H1 (cell line): ENCODE measurements at regions not wholly inside any gene's neighbourhood (a gene's known extent, or its start where the extent isn't known, plus 50 kb on each side); places are given as distances from the start of the nearest gene placed in this dataset.

ENCODE experiments used
- CTCF ChIA-PET: fragments of 300-600 bp; sonication (Branson Sonifier 250); formaldehyde crosslinking; loops from one replicate; lab custom pipeline; 2021; ENCODE audit not compliant: partially characterized antibody; lab: Charles Lee
- POLR2A ChIA-PET: fragments of 300-600 bp; sonication (Branson Sonifier 250); formaldehyde crosslinking; loops from one replicate; lab custom pipeline; 2021; ENCODE audit warnings: inconsistent platforms; ENCODE audit not compliant: partially characterized antibody; lab: Charles Lee
- DNase-seq, 2 experiments: peaks; one replicate each; pipeline versions ENCODE4 v3.0.0 to v3.0.0-alpha.2; 2010 to 2022; ENCODE audit warnings: low spot score in 2 of 2, low read depth in 1 of 2, mixed read lengths in 1 of 2
- FAIRE-seq: peaks from 2 replicates; lab custom pipeline; 2011; peaks lifted over from hg19 to GRCh38; lab: Jason Lieb, UNC
- H2AFZ ChIP-seq: 2 replicates; pipeline ENCODE4 v1.8.1; 2012; ENCODE audit warnings: low read length, inconsistent platforms
- H2AK5ac ChIP-seq: 2 replicates; pipeline ENCODE4 v1.6.1; 2013; ENCODE audit warnings: low read depth, low read length
- H2BK120ac ChIP-seq: replicated peaks from 2 replicates; pipeline ENCODE3; 2013; ENCODE audit warnings: low read depth, low read length, inconsistent platforms
- H2BK12ac ChIP-seq: 2 replicates; pipeline ENCODE4 v1.6.1; 2013; ENCODE audit warnings: low read depth, low read length
- H2BK15ac ChIP-seq: 2 replicates; pipeline ENCODE4 v1.6.1; 2013; ENCODE audit warnings: low read length
- H2BK20ac ChIP-seq: 2 replicates; pipeline ENCODE4 v1.6.1; 2013; ENCODE audit warnings: low read length
- H2BK5ac ChIP-seq: 2 replicates; pipeline ENCODE4 v1.6.1; 2013; ENCODE audit warnings: low read depth, low read length
- H3K14ac ChIP-seq: 2 replicates; pipeline ENCODE4 v1.6.1; 2013; ENCODE audit warnings: inconsistent platforms; ENCODE audit not compliant: insufficient read length
- H3K18ac ChIP-seq: 2 replicates; pipeline ENCODE4 v1.6.1; 2013; ENCODE audit warnings: low read length; ENCODE audit errors: extremely low read depth
- H3K23ac ChIP-seq: 2 replicates; pipeline ENCODE4 v1.6.1; 2013; ENCODE audit warnings: inconsistent platforms; ENCODE audit not compliant: insufficient read length
- H3K23me2 ChIP-seq: 2 replicates; pipeline ENCODE4 v1.6.1; 2013; ENCODE audit warnings: low read depth, low read length
- H3K27ac ChIP-seq: 2 replicates; pipeline ENCODE4 v1.6.1; 2011; ENCODE audit warnings: low read depth, low read length, inconsistent platforms
- H3K27me3 ChIP-seq, 4 experiments: replicated peaks in 1 of 4; 1 replicate in 1 of 4; 2 replicates in 3 of 4; pipeline versions ENCODE4 v1.6.1 to v1.8.1; 2011 to 2013; ENCODE audit warnings: low read length in 3 of 4, mild to moderate bottlenecking in 3 of 4, inconsistent platforms in 2 of 4, mixed read lengths in 2 of 4, moderate library complexity in 1 of 4; ENCODE audit not compliant: control insufficient read depth in 3 of 4, insufficient read depth in 3 of 4; ENCODE audit errors: extremely low read depth in 1 of 4
- H3K36me3 ChIP-seq, 4 experiments: 2 replicates each; pipeline versions ENCODE4 v1.6.1 to v1.8.1; 2011 to 2013; ENCODE audit warnings: mild to moderate bottlenecking in 4 of 4, low read length in 3 of 4, moderate library complexity in 2 of 4, control low read depth in 1 of 4, inconsistent platforms in 1 of 4; ENCODE audit not compliant: insufficient read depth in 4 of 4, control insufficient read depth in 2 of 4
- H3K4ac ChIP-seq: replicated peaks from 2 replicates; pipeline ENCODE3; 2013; ENCODE audit warnings: low read length, low read depth, mixed read lengths, inconsistent platforms; ENCODE audit not compliant: insufficient read length
- H3K4me1 ChIP-seq, 4 experiments: replicated peaks in 1 of 4; 1 replicate in 1 of 4; 2 replicates in 3 of 4; pipeline versions ENCODE4 v1.6.1 to v1.8.1; 2011 to 2013; ENCODE audit warnings: low read length in 3 of 4, inconsistent platforms in 2 of 4, mixed read lengths in 1 of 4; ENCODE audit not compliant: insufficient read depth in 4 of 4, control insufficient read depth in 3 of 4
- H3K4me2 ChIP-seq, 2 experiments: 2 replicates each; pipeline versions ENCODE4 v1.6.1 to v1.8.1; 2011 to 2013; ENCODE audit warnings: low read depth in 2 of 2, low read length in 2 of 2, control low read depth in 1 of 2, inconsistent platforms in 1 of 2, mild to moderate bottlenecking in 1 of 2; ENCODE audit not compliant: insufficient read depth in 1 of 2
- H3K4me3 ChIP-seq, 4 experiments: fragments of 200-600, 300-600 bp in 1 of 4; sonication (generic), shearing (Covaris generic), sonication (Bioruptor Twin) in 1 of 4; 2 replicates each; pipeline versions ENCODE4 v1.5.1 to v1.8.1; 2011 to 2016; ENCODE audit warnings: low read length in 4 of 4, low read depth in 3 of 4, control low read depth in 2 of 4, inconsistent platforms in 2 of 4, mild to moderate bottlenecking in 2 of 4, mixed read lengths in 1 of 4, moderate library complexity in 1 of 4; ENCODE audit not compliant: insufficient read depth in 2 of 4; ENCODE audit errors: extremely low read depth in 1 of 4
- H3K56ac ChIP-seq: replicated peaks from 2 replicates; pipeline ENCODE3; 2013; ENCODE audit warnings: low read depth, mild to moderate bottlenecking, mixed read lengths, low read length, inconsistent platforms; ENCODE audit not compliant: insufficient read length
- H3K79me1 ChIP-seq: 2 replicates; pipeline ENCODE4 v1.6.1; 2013; ENCODE audit warnings: low read depth, low read length, control low read depth
- H3K79me2 ChIP-seq, 2 experiments: 2 replicates each; pipeline versions ENCODE4 v1.6.1 to v1.8.1; 2012 to 2013; ENCODE audit warnings: low read length in 2 of 2, mild to moderate bottlenecking in 2 of 2, inconsistent platforms in 1 of 2; ENCODE audit not compliant: insufficient read depth in 2 of 2, control insufficient read depth in 1 of 2
- H3K9ac ChIP-seq, 4 experiments: replicated peaks in 1 of 4; 1 replicate in 1 of 4; 2 replicates in 3 of 4; pipeline versions ENCODE4 v1.6.1 to v1.8.1; 2011 to 2013; ENCODE audit warnings: low read depth in 3 of 4, low read length in 3 of 4, control low read depth in 2 of 4, mild to moderate bottlenecking in 2 of 4, moderate library complexity in 2 of 4, inconsistent platforms in 1 of 4; ENCODE audit errors: extremely low read depth in 1 of 4
- H3K9me3 ChIP-seq, 2 experiments: 2 replicates each; pipeline versions ENCODE4 v1.6.1 to v1.8.1; 2012 to 2013; ENCODE audit warnings: mild to moderate bottlenecking in 2 of 2, moderate library complexity in 2 of 2, control low read depth in 1 of 2, inconsistent platforms in 1 of 2, low read depth in 1 of 2, low read length in 1 of 2, mixed read lengths in 1 of 2; ENCODE audit not compliant: insufficient read depth in 2 of 2
- H4K20me1 ChIP-seq, 2 experiments: replicated peaks in 1 of 2; 2 replicates each; pipeline versions ENCODE3 to v1.8.1; 2011 to 2013; ENCODE audit warnings: inconsistent platforms in 2 of 2, low read length in 2 of 2, mild to moderate bottlenecking in 1 of 2; ENCODE audit not compliant: insufficient read depth in 2 of 2, control insufficient read depth in 1 of 2
- H4K5ac ChIP-seq: 2 replicates; pipeline ENCODE4 v1.6.1; 2013; ENCODE audit warnings: low read length, low read depth, mixed read lengths, inconsistent platforms; ENCODE audit not compliant: insufficient read length
- H4K8ac ChIP-seq: 2 replicates; pipeline ENCODE4 v1.8.0; 2013; ENCODE audit warnings: mild to moderate bottlenecking, moderate library complexity, low read length, inconsistent platforms; ENCODE audit not compliant: insufficient read depth; ENCODE audit errors: extremely low read depth
- H4K91ac ChIP-seq: replicated peaks from 2 replicates; pipeline ENCODE3; 2013; ENCODE audit warnings: low read length, mixed read lengths, inconsistent platforms; ENCODE audit not compliant: insufficient read length
- ATF3 ChIP-seq: IDR thresholded peaks from 2 replicates; pipeline ENCODE4 v1.6.1; 2011; ENCODE audit warnings: low read depth, mild to moderate bottlenecking, low read length; ENCODE audit not compliant: insufficient read depth
- CBX5 ChIP-seq: fragments of 300-800, 300-1000 bp; sonication (generic); IDR thresholded peaks from 2 replicates; pipeline ENCODE4 v1.7.1; 2016; ENCODE audit warnings: antibody characterized with exemption, low read length, low read depth
- CHD2 ChIP-seq: IDR thresholded peaks from 2 replicates; pipeline ENCODE4 v1.6.1; 2012; ENCODE audit warnings: low read length, improper control_type of control experiment
- CTBP2 ChIP-seq: IDR thresholded peaks from 2 replicates; pipeline ENCODE4 v1.7.0; 2011; ENCODE audit warnings: borderline replicate concordance, mild to moderate bottlenecking, moderate library complexity, mixed read lengths, low read length; ENCODE audit not compliant: insufficient read depth, insufficient read length
- HDAC2 ChIP-seq, 2 experiments: fragments of 300-600 bp in 1 of 2; sonication (generic) in 1 of 2; IDR thresholded peaks; 2 replicates each; pipeline ENCODE4 v1.6.1; 2011 to 2012; ENCODE audit warnings: low read depth in 2 of 2, low read length in 2 of 2, mild to moderate bottlenecking in 2 of 2, moderate library complexity in 2 of 2, borderline replicate concordance in 1 of 2, inconsistent platforms in 1 of 2
- KDM1A ChIP-seq: fragments of 200-600, 300-600 bp; sonication (generic); IDR thresholded peaks from 2 replicates; pipeline ENCODE4 v1.7.1; 2016; ENCODE audit warnings: mild to moderate bottlenecking, low read length, borderline replicate concordance
- MAX ChIP-seq: IDR thresholded peaks from 2 replicates; pipeline ENCODE4 v1.6.1; 2012; ENCODE audit warnings: inconsistent platforms
- SIRT6 ChIP-seq: IDR thresholded peaks from one replicate; pipeline ENCODE4 v1.7.1; 2012; ENCODE audit warnings: low read length, inconsistent platforms
- SIX5 ChIP-seq: IDR thresholded peaks from 2 replicates; pipeline ENCODE4 v1.6.1; 2011; ENCODE audit warnings: mild to moderate bottlenecking, low read depth, low read length
- TAF1 ChIP-seq: IDR thresholded peaks from 2 replicates; pipeline ENCODE4 v1.6.1; 2011; ENCODE audit warnings: mild to moderate bottlenecking, low read depth, low read length
- YY1 ChIP-seq: IDR thresholded peaks from 2 replicates; pipeline ENCODE4 v1.6.1; 2011; ENCODE audit warnings: low read depth, mild to moderate bottlenecking, low read length
- WGBS, 2 experiments: shearing (Covaris generic) in 1 of 2; methylation state at CpG; one replicate each; pipeline versions ENCODE4 v1.1.6 to v1.1.7; 2013 to 2015; ENCODE audit warnings: low lambda C conversion rate in 2 of 2, mixed read lengths in 2 of 2, inconsistent platforms in 1 of 2, low coverage in 1 of 2, missing lambda C conversion rate in 1 of 2; ENCODE audit not compliant: insufficient replicate concordance in 2 of 2, insufficient coverage in 1 of 2, insufficient read length in 1 of 2; ENCODE audit errors: extremely low coverage in 1 of 2, missing lambda C conversion rate in 1 of 2; 5-methylcytosine and 5-hydroxymethylcytosine counted together

- Histone ChIP-seq H3K4me3 (no peak overlapping the region), H3K18ac (no peak overlapping the region), H2AFZ (no peak overlapping the region), H3K4me1 (peaks cover 0 to 3% (median under 1%) of the 10 kb centered on the region in 4 experiments; a peak in 3 of 7 replicates), H3K36me3 (no peaks in the 10 kb centered on the region), H4K8ac (no peak overlapping the region), H2BK5ac (no peak overlapping the region), H2BK12ac (no peak overlapping the region), H3K9me3 (no peaks in the 10 kb centered on the region), H2AK5ac (no peak overlapping the region), H3K4me2 (no peak overlapping the region), H2BK20ac (no peak overlapping the region), H3K27me3 (no peaks in the 10 kb centered on the region), H4K20me1 (no peaks in the 10 kb centered on the region), H3K79me2 (no peaks in the 10 kb centered on the region), H3K23me2 (no peaks in the 10 kb centered on the region), H2BK120ac (no peak overlapping the region), H3K4ac (no peak overlapping the region), H4K91ac (no peak overlapping the region), H2BK15ac (no peak overlapping the region), H4K5ac (no peak overlapping the region), H3K56ac (no peak overlapping the region), H3K14ac (no peak overlapping the region), H3K27ac (no peak overlapping the region), H3K9ac (no peak overlapping the region), H3K79me1 (no peaks in the 10 kb centered on the region), H3K23ac (no peak overlapping the region)
- ChIA-PET POLR2A (interaction anchor here (0.6 kb wide), 1 partner anchor 29 kb away, joined by 3 read pairs; no protein-coding TSS in a partner anchor), CTCF (interaction anchor here (0.7 to 1.8 kb wide), 3 partner anchors 13 to 312 kb away, joined by 3 read pairs; no protein-coding TSS in a partner anchor)
- 71% methylated on average over 6 of the region's 7 CpGs; no CpG with 5 or more reads in 1 of the 2 experiments for WGBS, 2 experiments
- TF ChIP-seq SIRT6 (no peak), CHD2 (no peak), ATF3 (no peak), MAX (no peak), YY1 (no peak), HDAC2 (IDR thresholded peaks at IDR 0.05; ENCODE audit: borderline replicate concordance in 1 of 2, low read depth in 2 of 2, low read length in 2 of 2) (no peak), KDM1A (no peak), CBX5 (no peak), TAF1 (no peak), SIX5 (no peak), CTBP2 (no peak)
- DNase-seq (no peak), FAIRE-seq (no peak)
Observed at GRCh38 chr2:75328156-75328555, 128.8 kb upstream of the TACR1 start.
